Activated CD8-positive, alpha-beta memory T cell treated with anti-CD3 and anti-CD28 coated beads for 36 hours (primary cell): ENCODE measurements at regions not wholly inside any gene's neighbourhood (a gene's known extent, or its start where the extent isn't known, plus 50 kb on each side); places are given as distances from the start of the nearest gene placed in this dataset.
"Not testable (repeated sequence)": the region's sequence is repeated elsewhere in the genome, so short reads cannot be mapped to it uniquely, and the experiment has no call there.

Experiments used
- CTCF ChIA-PET: fragments of 350-600 bp; sonication (Branson Sonifier 250); formaldehyde crosslinking; loops from one replicate; lab custom pipeline; 2021; ENCODE audit warnings: antibody characterized with exemption; lab: Charles Lee
- POLR2A ChIA-PET: fragments of 350-600 bp; sonication (Branson Sonifier 250); formaldehyde crosslinking; loops from one replicate; lab custom pipeline; 2021; ENCODE audit warnings: antibody characterized with exemption; lab: Charles Lee

DNA sequence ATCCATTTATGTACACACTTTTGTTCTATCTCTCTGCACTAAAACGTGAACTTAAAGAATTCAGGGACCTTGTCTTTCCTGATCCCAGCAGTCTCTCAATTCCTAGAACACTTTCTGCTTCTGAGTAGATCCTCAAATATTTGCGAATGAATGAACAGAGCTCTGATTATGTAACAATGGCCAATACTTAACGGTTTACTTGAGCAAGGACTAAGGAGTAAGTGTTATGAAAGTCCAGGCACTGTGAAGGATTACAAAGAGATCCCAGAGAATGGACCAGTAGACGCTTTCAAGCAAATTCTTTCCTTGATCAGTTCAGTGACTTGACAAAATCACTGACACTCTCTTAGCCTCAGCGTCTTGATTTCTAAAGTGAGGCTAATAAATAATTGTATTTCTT lies 514.5 kb upstream of the KLHL1 start:
- ChIA-PET POLR2A (no interaction called here), CTCF (no interaction called here)

DNA sequence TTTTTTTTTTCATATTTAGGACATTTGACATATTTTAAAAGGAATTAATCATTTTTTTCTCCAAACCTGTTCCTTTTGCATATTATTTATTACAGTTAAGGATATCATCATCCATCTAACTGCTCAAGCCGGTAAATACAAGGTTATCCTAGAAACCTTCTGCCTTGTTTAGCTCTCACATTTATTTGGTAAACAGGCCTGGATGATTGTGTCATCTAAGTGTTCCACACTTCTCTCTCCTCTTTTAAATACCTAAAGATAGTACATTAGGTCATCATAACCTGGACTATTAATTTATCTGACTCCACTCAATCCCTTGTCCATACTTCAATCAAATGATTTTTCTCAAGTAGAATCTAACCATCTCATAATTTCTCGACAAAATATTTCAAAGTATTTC lies 511.7 kb upstream of the KLHL1 start:
- POLR2A ChIA-PET: no interaction called here
- CTCF ChIA-PET: no interaction called here

DNA sequence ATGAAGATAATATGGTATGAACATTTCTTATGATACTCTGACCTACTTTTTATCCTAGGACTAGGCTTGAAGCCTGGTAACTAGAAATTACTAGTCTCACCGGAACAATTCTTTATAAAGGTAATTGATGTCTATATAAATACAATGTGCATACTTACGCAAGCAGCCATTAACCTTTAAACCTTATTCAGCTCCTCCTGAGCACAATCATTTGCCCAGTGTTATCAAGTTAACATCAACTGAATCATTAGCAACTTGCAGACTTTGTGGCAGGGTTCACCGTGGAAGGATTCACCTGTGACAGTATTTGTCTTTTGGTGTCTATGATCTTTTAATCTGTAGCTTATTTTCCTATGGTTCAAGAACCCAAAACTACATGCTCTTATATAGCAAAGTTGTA lies 508.6 kb upstream of the KLHL1 start:
- POLR2A ChIA-PET: no interaction called here
- CTCF ChIA-PET: no interaction called here

DNA sequence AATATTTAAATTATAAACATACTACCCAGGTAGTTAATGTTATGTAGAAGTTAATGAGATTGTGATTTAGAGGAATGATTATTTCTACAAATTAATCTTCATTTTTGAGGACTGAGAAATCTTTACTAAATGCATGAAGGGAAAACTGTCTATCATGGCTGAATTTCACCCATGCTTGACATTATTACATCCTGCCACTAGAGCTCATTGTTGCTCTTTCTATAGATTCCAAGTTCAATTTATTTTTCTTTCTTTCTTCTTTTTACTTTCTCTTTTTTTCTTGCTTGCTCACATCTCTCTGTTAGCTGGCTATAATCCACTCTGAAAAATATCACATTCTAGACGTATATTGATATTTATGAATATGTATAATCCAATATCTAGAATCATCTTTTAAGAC lies 505.0 kb upstream of the KLHL1 start:
- ChIA-PET CTCF (no interaction called here), POLR2A (no interaction called here)

DNA sequence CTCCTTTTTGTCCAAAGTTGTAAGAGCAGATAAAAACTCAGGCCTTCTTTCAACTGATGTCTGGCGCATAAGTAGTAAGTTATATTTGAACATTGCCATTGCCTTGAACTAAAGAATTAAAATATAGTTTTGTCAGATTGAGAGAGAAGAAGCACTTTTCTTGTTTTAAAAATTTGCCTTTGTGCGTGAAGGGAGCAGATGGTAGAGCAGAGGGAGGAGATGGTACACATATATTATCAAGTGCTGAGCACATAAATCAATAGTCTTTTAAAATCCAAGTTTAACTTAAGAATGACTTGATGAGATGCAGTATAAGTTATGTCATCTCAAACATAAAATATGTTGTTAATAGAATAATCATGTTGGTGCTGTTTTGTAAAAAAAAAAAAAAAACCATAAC lies 504.6 kb upstream of the KLHL1 start:
- ChIA-PET CTCF (no interaction called here), POLR2A (no interaction called here)

DNA sequence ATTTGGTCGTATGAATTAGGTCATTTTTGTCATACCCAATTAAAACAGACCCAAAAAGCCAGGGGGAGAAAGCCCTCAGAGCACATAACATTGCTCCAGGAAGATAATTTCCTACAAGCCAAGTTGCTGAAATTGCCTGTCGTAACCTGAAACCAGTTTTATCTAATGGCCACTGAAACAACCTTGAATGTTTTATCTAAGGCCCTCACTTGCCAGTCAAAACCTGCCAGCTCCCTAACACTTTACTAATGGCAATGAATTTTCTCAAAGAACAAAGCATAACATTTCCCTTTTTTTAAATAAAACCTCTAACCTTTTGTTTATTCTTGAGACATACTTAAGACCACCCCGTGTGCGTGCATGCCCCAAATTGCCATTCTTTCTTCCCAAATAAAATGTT lies 496.2 kb upstream of the KLHL1 start:
- ChIA-PET POLR2A (no interaction called here), CTCF (no interaction called here)

DNA sequence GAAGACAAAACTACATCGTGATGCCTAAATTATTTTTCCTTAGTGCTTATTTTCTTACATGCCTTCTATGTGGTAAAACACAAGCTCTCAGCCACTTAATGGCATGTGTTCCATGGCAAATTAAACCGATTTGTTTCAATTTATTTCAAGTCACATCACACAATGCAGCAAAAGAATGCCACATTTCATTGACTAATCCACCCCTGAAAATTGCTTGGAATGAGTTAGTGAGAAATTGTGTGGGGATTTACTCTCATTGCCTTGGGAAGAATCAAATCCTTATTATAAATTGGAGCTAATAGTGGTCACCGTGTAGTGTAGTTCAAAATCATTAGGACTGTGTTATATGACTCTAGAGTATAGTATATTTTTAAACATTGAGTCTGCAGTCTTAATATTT lies 485.5 kb upstream of the KLHL1 start:
- CTCF ChIA-PET: no interaction called here
- POLR2A ChIA-PET: no interaction called here

DNA sequence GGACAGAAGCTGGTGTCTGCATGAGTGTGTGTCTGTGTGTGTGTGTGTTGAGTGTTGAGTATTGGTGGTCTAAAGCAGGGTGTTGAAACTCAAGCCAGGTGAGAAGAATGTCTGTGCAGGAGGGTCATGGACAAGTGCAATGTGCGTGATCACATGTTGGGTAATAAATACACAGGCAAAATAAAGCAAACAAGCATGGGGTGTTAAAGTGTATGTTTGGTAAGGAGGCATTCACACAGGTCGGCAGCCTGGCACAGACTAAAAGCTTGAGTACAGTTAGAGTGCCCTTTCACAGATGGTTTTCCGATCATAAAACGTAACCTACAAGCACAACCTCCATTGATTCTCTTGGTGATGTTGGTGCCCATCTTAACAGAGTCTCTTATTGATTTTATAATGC lies 476.9 kb upstream of the KLHL1 start:
- CTCF ChIA-PET: no interaction called here
- POLR2A ChIA-PET: no interaction called here

DNA sequence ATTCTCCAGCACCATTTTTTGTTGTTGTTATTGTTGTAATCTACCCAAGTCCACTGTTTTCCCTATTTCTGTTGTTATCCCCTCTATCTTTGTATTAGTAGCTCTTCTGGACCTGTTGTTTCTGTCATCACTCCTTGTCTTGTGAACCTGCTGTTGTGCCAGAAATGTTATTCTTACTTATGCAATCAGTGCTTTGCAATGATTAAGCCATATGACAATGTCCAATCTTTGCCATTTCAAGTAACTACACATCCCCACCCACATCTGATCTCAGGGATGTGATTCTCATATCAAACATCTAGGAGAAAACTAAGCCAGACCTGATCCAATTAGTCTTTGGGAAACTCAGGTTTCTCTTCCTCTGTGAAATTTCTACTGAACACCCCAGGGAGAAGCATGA lies 472.6 kb upstream of the KLHL1 start:
- ChIA-PET CTCF (no interaction called here), POLR2A (no interaction called here)

DNA sequence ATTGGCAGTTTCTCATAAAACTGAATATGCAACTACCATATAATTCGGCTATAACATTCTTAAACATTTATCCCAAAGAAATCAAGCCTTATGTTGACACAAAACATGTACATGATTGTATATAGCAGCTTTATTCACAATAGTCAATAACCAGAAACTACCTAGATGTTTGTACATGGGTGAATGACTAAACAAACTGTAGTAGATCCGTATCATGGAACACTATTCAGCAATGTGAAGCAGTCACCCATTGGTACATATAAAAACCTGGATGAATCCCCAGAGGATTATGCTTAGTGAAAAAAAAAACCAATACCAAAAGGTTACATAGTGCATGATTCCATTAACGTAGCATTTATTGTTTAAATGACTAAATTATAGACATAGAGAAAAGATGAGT lies 471.7 kb upstream of the KLHL1 start:
- POLR2A ChIA-PET: no interaction called here

DNA sequence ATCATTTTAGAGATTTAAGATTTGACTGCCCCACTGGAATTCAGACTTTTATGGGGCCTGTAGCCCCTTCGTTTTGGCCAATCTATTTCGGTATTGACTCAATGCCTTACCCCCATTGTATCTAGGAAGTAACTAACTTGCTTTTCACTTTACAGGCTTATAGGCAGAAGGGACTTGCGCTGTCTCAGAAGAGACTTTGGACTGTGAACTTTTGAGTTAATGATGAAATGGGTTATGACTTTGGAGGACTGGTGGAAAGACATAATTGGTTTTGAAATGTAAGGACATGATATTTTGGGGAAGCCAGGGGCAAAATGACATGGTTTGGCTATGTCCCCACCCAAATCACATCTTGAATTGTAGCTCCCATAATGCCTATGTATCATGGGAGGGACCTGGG lies 463.0 kb upstream of the KLHL1 start:
- ChIA-PET CTCF (no interaction called here), POLR2A (no interaction called here)

More for the DNA sequence above, 471.7 kb upstream of the KLHL1 start:
- CTCF ChIA-PET: no interaction called here

DNA sequence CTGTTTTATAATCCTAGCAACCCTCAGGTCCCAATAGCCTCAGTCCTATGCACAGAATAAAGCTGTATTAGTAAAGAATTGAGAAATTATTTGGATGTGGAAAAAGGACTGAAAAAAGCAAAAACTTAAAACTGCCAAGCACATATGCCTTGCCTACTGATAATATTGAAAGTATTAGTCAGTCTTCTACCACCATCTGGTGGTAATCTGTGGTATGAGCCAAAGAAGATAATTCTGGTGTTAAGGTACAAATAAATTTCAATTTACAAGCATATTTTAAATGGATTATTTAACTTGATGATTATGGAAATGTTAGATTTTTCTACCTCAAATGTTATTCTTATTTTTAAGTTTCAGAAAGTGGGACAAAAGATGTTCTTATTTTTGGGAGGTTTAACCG lies 460.3 kb upstream of the KLHL1 start:
- ChIA-PET CTCF (interaction anchor here (0.6 kb wide), 1 partner anchor 66 kb away, joined by 4 read pairs; no protein-coding TSS in a partner anchor), POLR2A (no interaction called here)

DNA sequence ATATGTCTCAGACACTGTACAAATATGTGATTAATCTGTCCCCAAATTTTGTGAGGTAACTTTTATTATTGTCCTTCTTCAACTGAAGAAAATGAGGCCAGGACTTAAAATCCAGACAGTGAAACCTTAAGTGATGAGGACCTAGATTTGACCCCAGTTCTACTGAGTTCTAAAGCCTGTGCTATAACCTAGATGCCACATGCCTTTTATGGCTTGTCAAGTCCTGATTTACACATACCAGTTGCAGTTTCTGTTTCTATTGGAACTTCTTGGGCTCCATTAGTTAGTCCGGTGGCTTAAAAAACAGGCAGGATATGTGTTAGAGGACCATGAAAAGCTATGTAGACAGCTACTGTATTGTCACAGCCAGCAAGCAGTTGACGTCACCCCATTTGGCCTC lies 436.5 kb upstream of the KLHL1 start:
- POLR2A ChIA-PET: no interaction called here
- CTCF ChIA-PET: no interaction called here

DNA sequence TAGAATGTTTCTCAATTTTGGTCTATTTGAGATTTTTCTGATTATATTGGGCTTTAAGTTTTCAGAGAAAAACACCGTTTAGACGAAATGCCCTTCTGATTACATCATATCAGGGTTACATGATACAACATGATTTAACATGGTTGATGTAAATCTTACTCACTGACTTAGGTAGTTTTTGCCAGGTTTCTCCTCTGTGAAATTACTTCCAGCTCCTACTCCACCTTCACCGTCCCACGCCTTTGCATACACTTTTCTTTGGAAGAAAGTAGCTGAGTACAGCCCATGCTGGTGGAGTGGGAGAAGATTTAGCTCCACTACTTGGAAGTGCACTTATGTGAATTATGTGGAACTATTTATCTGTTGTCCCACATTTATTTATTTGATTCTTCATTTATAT lies 433.2 kb upstream of the KLHL1 start:
- POLR2A ChIA-PET: no interaction called here
- CTCF ChIA-PET: no interaction called here

DNA sequence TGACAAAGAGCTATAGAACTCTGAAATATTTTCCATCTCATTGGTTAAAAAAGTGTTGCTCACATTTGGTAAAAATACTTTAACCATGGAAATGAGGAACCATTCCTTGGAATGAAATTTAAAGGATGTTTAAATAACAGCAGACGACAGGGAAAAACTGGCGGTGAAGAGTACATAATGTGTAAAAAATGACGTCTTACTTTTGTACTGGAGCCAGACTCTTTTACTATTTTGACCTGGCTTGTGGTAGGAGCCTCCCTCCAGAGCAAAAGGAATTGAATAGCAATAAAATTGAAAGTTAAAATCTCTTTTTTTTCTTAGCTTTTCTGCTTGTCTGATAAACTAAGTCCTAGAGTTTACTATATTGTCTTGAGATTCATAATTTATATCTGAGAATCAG lies 426.2 kb upstream of the KLHL1 start:
- ChIA-PET POLR2A (no interaction called here), CTCF (no interaction called here)

DNA sequence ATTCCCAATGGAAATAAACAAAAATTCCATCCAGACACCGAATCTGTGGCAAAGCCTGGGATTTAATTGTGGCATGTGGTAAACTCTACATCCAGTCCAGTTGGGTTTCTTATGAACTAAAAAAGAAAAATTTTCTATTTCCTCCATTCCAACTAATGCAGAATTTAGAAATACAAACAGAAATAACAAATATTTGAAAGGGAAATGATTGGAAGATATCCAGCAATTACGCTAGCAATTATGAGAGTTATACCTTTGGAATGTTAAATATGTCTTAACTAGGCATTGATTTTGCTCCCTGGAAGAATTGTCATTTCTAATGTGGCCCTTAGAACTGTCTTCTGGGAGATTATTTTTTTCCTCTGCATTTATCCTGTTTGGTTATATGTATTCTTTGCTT lies 421.4 kb upstream of the KLHL1 start:
- CTCF ChIA-PET: no interaction called here
- POLR2A ChIA-PET: no interaction called here

DNA sequence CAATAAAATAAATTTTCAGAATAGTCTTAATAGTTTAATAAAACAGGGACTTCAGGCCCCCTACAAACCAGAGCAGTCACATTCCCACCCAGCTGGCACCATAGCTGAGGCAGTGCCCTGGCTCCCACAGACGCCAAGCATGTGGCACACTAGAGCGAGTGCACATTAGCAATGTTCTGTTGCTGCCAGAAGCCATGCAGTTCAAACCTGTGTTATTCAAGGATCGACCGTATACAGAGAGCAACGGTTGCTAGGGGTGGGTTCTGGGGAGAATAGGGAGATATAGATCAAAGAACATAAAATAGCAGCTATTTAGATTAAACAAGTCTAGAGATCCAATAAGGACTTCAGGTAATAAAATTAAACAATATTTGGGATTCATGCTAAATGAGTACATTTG lies 419.3 kb upstream of the KLHL1 start:
- POLR2A ChIA-PET: no interaction called here

DNA sequence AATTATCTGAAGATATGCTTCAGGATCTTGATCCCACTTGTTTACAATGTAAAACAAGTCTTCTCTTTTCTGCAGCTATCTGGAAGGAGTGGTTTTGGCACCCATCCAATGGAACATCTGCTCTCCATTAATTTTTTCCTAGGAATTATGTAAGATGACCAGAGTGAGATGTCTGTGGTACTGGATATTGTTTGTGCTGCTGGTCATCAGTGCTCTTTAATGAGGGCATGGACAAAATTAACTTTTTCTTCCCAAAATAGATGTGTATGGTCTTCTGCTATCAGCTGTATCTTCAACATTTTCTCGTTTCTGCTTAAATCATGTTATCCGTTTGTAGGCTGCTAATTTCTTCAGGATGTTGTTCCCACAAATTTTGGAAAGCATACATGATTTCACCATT lies 415.4 kb upstream of the KLHL1 start:
- POLR2A ChIA-PET: no interaction called here

More for the DNA sequence above, 419.3 kb upstream of the KLHL1 start:
- CTCF ChIA-PET: no interaction called here

DNA sequence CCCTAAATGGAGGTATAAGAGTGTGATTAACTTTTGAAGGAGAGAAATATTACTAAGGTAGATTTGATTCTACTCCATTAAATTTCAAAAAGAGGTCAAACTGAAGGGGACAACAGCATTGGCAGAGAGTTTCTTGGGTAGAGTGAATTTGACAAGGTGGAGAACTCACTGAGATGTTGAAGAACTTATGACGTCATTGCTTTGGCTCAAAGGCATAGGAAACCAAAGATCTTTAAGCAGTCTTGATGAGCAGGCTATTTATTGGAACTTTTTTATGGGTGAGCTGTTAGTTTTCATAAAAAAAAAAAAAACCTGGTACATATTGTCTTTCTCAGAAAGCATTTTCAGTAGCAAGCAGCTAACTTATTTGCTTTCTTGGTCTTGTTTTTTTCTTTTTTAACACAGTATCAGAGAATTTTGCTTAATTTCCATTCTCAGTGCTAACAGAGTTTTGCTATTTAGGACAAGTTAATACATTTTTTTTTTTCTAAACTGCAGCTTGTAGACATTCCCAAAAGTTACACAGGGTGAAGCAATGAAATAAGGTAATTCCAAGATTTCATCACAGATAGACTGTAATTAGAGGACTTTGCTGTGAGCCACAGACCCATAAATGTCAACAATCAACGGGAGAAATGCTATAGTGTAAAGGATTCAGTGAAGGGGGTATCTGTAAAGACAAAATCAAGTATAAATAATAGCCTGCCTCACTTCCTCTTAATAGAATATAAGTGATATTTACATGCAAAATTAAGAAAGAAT lies 412.2 kb upstream of the KLHL1 start:
- ChIA-PET CTCF (no interaction called here), POLR2A (no interaction called here)

More for the DNA sequence above, 415.4 kb upstream of the KLHL1 start:
- CTCF ChIA-PET: no interaction called here

DNA sequence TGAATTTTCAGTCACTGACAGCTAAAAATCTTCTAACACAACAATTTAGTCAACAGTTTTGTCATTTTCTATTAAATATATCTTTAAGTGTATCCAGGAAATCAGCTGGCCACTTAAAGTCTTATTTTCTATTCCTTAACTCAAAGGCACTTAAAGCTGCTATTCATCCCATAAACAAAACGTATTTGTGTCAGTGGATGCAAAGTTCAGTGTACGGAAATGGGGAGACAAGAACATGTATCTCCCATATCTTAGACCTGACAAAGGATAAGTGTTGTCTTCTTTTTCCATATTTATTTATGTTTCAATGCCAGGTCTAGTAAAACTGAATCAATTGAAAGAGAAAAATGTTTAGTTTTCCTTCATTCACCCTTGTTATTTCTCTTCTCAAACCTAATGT lies 409.8 kb upstream of the KLHL1 start:
- POLR2A ChIA-PET: no interaction called here
- CTCF ChIA-PET: interaction anchor here (0.6 kb wide), 1 partner anchor 15 kb away, joined by 3 read pairs; no protein-coding TSS in a partner anchor

DNA sequence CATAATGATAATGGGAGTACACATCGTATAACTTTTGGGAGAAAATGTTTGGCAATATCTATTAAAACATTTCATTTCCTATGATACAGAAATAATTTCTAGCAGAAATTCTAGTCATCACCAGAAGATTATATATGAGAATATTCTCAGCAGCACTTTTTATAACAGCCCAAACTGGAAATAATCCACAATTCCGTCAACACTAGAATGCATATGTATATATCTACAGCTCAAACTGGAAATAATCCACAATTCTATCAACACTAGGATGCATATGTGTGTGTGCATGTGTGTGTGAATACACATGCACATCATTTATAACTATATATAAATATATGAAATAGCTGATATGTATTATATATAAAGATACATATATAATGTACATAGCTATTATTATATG lies 408.0 kb upstream of the KLHL1 start:
- POLR2A ChIA-PET: no interaction called here

DNA sequence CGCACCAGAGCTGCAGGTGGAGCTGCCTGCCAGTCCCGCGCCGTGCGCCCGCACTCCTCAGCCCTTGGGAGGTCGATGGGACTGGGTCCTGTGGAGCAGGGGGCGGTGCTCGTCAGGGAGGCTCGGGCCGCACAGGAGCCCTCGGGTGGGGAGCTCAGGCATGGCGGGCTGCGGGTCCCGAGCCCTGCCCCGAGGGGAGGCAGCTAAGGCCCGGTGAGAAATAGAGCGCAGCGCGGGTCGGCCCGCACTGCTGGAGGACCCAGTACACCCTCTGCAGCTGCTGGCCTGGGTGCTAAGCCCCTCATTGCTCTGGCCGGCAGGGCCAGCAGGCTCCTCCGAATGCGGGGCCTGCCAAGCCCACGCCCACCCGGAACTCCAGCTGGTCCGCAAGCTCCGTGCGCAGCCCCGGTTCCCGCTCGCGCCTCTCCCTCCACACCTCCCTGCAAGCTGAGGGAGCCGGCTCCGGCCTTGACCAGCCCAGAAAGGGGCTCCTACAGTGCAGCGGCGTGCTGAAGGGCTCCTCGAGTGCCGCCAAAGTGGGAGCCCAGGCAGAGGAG lies 403.7 kb upstream of the KLHL1 start:
- CTCF ChIA-PET, POLR2A ChIA-PET: not testable (repeated sequence)

More for the DNA sequence above, 408.0 kb upstream of the KLHL1 start:
- CTCF ChIA-PET: no interaction called here
